AG08396 (cell line): ENCODE measurements at regions not wholly inside any gene's neighbourhood (a gene's known extent, or its start where the extent isn't known, plus 50 kb on each side); places are given as distances from the start of the nearest gene placed in this dataset.
A peak's percentile ranks its signal among the peaks of the same experiment; 100 is the strongest.
"Not testable (repeated sequence)": the region's sequence is repeated elsewhere in the genome, so short reads cannot be mapped to it uniquely, and the experiment has no call there.

Experiments used
- DNase-seq: peaks from one replicate; pipeline ENCODE4 v3.0.0; 2012; ENCODE audit warnings: low spot score, mixed read lengths

DNA sequence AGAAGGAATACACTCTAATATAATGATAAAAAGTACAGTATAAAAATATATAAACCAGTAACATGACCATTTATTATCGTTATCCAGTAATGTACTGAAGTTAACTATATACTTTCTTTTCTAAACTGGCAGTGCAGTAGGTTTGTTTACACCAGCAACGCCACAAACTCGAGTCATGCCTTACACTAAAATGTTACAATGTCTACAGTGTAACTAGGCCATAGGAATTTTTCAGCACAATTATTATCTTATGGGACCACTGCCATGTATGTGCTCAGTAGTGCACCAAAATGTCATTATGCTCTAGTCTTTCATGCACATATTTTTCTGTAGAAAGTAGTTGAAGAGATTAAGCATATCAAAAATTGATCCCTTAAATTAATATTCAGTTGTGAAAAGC, 609.8 kb upstream of the BCHE start:
- no peak for DNase-seq

GRCh38 chr3:166446291-166446690, 609.1 kb upstream of the BCHE start:
- DNase-seq = peak; percentile 6

DNA sequence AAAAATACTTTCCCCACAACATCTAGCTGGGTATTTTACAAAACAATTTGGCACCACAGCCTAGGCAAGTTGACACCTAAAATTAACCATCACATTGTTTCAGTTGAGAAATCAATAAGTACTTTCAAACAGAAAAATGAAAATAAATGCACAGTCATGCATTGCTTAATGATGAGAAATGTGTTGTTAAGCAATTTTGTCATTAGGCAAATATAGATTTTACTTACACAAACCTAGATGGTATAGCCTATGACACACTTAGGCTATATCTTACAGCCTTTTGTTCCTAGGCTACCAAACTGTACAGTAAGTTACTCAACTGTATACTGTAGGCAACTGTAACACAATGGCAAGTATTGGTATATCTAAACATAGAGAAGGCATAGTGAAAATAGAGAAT, 608.6 kb upstream of the BCHE start:
- no peak for DNase-seq

DNA sequence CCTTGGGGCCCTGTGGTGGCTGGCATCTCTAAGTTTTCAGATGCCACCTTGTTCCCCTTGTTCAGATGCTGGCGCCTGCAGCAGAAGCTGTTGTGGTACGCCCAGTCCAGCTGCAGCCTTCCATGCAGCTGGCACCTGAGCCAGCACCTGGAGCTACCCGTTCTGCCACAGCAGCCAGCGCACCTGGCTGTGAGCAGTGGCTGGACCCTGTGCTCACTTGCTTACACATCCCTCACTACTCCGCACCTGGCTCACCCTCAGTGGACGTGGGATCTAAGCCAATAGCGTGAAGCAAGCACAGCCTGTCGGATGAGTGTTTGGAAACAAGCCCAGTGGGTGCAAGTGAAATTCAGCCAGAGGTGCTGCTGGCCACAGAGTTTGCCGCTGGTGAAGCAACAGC, 607.5 kb upstream of the BCHE start:
- no peak for DNase-seq

- DNase-seq = no peak
Measured at GRCh38 chr3:166444336-166444735, 607.1 kb upstream of the BCHE start.

DNA sequence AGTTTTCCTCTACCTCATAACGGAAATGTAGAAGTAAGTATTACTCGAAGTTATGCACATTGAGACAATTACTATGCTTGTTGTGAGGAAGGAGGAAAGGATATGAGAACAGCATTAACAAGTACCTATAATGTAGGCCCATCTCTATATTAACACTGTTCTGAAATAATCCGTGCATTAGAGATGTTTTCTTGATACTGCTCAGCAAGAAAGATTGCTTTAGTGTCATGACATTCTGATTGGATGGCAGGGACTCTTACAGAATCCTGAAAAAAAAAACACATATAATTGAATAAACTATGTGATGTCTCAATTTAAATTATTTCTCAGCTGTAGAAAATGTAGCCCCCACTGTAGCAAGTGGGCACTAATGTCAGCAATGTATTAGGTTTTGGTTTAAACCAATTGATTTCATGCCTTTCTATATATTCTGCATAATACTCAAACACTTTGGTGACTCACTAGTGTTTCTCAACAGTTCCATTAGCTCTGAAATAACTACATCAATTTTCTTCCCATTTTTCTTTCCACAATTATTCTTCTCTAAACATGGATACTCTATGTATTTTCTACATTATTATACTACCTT, 598.3 kb upstream of the BCHE start:
- DNase-seq = no peak

DNA sequence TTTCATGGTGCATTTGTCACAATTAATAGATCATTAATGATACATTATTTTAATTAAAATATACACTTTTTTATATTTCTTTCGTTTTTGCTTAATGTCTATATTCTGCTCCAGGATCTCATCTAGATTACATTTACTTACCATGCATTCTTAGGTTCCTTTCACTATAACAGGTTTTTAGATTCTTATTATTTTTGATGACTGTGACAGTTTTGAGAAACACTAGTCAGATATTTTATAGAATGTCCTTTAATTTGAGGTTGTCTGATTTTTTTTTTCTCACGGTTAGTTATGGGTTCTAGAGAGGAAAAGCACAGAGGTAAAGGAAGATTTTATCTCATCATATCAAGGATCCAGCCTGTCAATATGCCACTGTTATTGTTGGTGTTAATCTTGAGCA, 595.8 kb upstream of the BCHE start:
- DNase-seq = no peak

DNA sequence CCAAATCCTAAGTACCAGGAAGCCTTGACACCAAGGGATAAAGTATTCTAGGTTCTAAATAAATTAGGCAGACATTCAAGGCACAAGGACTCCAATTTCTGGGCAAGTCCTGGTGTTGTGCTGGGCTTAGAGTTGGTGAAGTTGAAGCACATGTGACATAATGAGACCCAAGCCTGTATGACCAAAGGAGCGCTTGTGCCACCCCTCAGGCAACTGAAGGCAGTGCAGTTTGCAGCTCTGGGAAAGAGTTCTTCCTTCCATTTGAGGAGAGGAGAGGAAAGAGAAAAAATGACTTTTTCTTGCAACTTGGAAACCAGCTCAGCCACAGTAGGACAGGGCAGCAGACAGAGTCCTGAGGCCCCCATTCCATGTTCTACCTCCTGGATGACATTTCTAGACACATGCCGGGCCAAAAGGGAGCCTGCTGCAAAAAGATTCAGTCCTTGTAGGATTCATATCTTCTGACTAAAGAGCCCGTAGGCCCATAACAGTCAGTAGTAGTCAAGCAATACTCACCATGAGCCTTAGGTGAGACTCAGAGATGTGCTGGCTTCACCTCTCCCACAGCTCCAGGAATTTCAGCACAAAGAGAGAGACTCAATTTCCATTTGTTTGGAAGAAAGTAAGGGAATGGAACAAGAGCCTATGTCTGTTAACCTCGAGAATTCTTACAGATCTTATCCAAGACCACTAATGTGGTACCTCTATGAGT, 588.8 kb upstream of the BCHE start:
- DNase-seq = no peak

DNA sequence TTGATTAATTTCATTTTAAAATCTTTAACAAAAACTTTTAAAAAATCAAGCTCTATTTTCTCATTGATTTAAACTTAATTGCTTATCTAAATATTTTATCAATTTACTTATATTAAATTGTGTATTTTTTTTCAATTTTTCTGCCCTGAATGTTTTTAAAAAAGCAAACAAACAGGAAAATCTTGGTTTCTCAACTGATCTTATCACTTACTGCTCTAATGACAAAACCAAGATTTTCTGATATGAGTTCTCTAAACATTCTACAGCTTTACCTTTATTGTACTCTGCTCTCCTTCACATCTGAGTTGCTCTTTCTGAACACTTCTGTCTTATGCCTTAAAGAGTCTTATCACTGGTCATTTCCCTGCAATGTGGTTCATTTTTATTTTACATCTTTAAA, 587.8 kb upstream of the BCHE start:
- DNase-seq = no peak

GRCh38 chr3:166423824-166424513, 586.7 kb upstream of the BCHE start:
- DNase-seq = not testable (repeated sequence)

DNA sequence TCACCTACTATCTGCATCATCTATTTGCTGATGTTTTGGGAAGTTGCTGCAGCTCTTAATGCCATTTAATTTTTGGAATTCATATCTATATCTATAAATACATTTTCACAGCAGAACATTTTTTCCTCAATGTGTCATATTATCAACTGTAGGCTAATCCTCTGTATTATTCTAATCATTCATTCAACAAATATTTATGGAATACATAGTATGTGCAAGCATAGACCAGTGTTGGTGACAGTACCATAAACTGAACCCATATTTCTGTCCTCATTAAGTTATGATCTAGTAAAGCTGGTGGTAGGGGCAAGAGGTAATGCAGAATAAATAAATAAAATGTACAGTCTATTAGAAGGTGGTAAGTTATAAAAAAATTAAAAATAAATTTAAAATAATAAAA, 585.3 kb upstream of the BCHE start:
- DNase-seq = no peak

DNA sequence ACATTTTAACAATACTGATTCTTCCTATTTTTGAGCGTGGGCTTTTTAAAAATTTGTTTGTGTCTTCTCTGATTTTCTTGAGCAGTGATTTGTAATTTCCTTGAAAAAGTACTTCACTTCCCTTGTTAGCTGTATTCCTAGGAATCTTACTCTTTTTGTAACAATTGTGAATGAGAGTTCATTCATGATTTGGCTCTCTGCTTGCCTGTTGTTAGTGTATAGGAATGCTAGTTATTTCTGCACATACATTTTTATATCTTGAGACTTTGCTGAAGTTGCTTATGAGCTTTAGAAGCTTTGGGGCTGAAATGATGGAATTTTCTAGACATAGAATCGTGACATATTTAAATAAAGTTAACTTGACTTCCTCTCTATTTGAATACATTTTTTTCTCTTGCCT, 582.8 kb upstream of the BCHE start:
- no peak for DNase-seq

- no peak for DNase-seq
Measured at GRCh38 chr3:166405896-166406295, 568.7 kb upstream of the BCHE start.

DNA sequence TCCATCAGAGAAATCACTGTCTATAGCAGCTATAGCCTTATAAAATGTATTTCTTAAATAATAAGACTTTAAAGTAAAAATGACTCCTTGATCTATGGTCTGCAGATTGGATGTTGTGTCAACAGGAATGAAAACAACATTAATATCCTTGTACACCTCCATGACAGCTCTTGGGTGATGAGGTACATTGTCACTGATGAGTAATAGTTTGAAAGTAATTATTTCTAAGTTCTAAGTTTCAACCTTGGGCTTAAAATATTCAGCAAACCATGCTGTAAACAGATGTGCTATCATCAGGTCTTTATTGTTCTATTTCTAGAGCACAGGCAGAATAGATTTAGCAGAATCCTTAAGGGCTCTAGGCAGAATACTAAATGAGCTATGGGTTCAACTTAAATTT, 568.2 kb upstream of the BCHE start:
- no peak for DNase-seq

GRCh38 chr3:166390303-166390702, 553.1 kb upstream of the BCHE start:
- no peak for DNase-seq

DNA sequence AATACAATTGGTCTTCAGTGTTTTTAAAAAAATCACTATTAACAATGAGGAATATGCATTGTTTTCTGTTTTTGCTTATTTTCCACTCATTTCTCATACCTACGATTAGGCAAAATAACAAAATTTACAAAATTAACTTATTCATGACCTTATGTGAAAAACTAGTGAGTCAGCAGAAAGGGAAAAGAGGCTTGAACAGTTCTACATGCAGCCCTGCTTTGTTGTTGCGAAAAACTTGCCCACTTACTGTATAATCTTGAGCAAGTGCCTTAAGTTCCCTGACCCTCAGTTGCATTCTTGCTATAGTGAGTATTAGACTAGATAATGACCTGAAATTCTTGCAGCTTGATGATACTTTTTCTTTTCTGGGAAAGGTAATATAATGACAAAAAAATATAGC, 551.1 kb upstream of the BCHE start:
- DNase-seq = no peak

DNA sequence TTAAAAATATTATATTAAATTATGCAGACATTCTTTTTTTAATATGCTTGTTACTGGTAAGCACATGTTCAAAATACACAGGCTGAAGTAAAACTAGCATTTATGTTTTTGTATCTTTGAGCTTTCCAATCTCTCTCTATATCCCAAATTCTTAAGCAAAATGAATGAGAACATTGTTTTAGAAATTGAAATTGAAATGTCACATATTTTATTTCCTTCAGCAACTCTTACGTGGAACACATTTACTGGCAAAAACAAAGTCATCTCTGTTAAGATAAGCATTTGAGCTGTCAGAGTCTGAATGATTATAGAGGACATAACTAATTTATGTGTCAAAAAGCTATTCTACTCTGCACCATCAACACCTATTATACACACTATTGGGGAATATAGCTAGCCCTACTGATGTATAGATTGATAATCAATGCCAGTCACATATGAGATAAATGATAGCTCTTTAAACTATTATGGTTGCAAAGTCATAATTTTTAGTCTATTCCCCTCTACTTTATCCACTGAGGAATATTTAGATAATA, 535.4 kb upstream of the BCHE start:
- no peak for DNase-seq

GRCh38 chr3:166367947-166368533, 530.8 kb upstream of the BCHE start:
- DNase-seq = no peak

DNA sequence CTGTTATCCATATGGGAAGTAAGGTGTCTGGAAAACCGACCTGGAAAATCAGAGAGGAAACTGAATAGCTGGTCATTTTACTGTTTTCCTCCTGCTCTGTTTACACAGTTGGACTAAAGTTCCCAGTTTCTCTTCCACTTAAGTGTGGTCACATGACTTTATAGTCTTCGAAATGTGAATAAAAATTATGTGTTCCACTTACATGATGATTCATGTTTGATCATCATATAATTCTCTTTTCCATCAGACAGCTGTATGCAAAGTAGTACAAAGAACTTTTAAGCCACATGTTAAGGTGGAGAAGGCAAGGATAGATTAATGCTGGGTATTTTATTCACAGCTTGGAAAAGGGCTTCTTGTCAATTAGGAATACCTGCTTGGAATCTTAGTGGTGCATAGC, 525.5 kb upstream of the BCHE start:
- DNase-seq = no peak

- no peak for DNase-seq
Measured at GRCh38 chr3:166360720-166361119, 523.5 kb upstream of the BCHE start.

- DNase-seq = no peak
Measured at GRCh38 chr3:166351461-166351860, 514.2 kb upstream of the BCHE start.

DNA sequence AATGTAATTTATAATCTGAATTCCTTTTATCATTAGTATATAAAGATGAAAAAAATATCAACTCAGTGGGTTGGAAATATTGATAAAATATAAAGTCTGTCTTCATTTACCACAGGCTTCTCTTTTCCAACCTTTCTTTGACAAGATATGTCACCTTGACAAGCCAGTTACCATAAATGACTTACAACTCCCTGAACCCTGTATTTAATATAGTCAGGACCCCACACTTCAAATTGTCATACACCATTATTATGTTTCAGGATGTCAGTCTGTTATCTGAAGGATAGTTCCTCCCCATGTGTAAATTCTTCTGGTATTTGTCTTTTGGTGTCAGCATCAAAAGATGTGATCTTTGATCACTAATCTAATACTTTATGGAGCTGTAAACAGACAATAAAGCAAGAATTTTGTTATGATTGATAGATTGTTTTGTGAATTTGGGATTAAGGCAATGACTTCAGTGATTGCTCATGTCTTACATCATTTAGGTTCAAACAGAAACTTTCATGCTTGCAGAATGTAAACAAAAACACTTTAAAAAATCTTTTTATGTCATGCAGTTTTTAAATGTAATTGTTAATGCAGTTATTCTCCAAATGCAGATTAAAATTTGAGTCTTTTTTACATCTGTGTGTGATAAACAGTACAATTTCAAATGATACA, 503.5 kb upstream of the BCHE start:
- DNase-seq = no peak
